Esophagus muscularis mucosa (tissue), 4 donors: ENCODE measurements at regions not wholly inside any gene's neighbourhood (a gene's known extent, or its start where the extent isn't known, plus 50 kb on each side); places are given as distances from the start of the nearest gene placed in this dataset.

Source experiments
- DNase-seq: peaks from one replicate; pipeline ENCODE4 v3.0.0-alpha.2; 2017; ENCODE audit errors: extremely low spot score
- H3K27ac ChIP-seq, 4 donors: fragments of 200-600 bp; sonication (generic); replicated peaks in 1 of 4; 1 replicate in 3 of 4; 2 replicates in 1 of 4; pipeline ENCODE4 v1.5.1; 2016 to 2019; ENCODE audit warnings: mild to moderate bottlenecking in 1 of 4
- H3K27me3 ChIP-seq, 4 donors: fragments of 200-600 bp; sonication (generic); one replicate each; pipeline versions ENCODE4 v1.5.1 to v1.6.0; 2016 to 2019
- H3K36me3 ChIP-seq, 4 donors: fragments of 200-600 bp; sonication (generic); one replicate each; pipeline ENCODE4 v1.5.1; 2016 to 2019
- H3K4me1 ChIP-seq, 4 donors: fragments of 200-600 bp; sonication (generic); one replicate each; pipeline ENCODE4 v1.5.1; 2016 to 2019
- H3K4me3 ChIP-seq, 4 donors: fragments of 200-600 bp; sonication (generic); 1 replicate in 2 of 4; 2 replicates in 2 of 4; pipeline ENCODE4 v1.5.1; 2016 to 2019; ENCODE audit warnings: mild to moderate bottlenecking in 4 of 4, moderate library complexity in 1 of 4
- H3K9me3 ChIP-seq, 4 donors: fragments of 200-600 bp; sonication (generic); 1 replicate in 3 of 4; 2 replicates in 1 of 4; pipeline ENCODE4 v1.5.1; 2016 to 2019
- CTCF ChIP-seq, 3 experiments: fragments of 200-600 bp in 2 of 3; fragments of 450-650 bp in 1 of 3; sonication (generic) in 2 of 3; IDR thresholded peaks; one replicate each; pipeline ENCODE4 v1.5.1; 2017 to 2019; ENCODE audit warnings: antibody characterized with exemption in 3 of 3, mild to moderate bottlenecking in 2 of 3, moderate library complexity in 1 of 3
- EP300 ChIP-seq: sonication (generic); formaldehyde crosslinking; IDR thresholded peaks from one replicate; pipeline ENCODE4 v1.6.1; 2017; ENCODE audit warnings: antibody characterized with exemption
- POLR2A ChIP-seq: fragments of 450-650 bp; IDR thresholded peaks from one replicate; pipeline ENCODE4 v1.6.1; 2017; ENCODE audit warnings: antibody characterized with exemption, moderate library complexity, mild to moderate bottlenecking, low read depth
- POLR2AphosphoS5 ChIP-seq, 2 donors: sonication (generic); formaldehyde crosslinking; IDR thresholded peaks; one replicate each; pipeline ENCODE4 v1.6.1; 2017; ENCODE audit warnings: antibody characterized with exemption in 2 of 2
- WGBS: methylation state at CpG from one replicate; pipeline ENCODE4 v1.1.5; 2018; 5-methylcytosine and 5-hydroxymethylcytosine counted together
- intact Hi-C: fragments of 100-400 bp; cut with DNase I; formaldehyde crosslinking; loops from one replicate; pipeline ENCODE4 v1.15.1; 2023

DNA sequence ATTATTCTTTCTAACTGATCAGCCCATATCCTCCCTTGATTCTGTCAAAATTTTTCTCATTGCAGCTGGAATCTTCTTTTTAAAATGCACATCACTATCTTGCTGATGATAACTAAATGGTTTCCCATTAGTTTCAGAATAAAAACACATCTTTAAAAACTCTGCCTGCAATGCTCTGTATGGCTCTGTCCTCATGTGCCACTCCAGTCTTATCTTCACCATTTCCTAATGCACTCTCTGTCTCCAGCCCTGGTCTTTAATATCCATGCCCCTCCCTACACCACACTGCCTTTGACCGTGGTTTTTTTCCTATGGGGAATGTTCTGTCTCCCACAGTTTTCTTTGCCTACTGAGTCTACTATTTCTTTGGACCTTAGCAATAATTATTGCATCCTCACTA is 244.1 kb upstream of the ARSJ start:
- no peak overlapping the region for H3K4me3 ChIP-seq
- H3K4me1 ChIP-seq = peaks cover 0 to 6% (median 2%) of the 10 kb centered on the region in 4 donors
- no peaks in the 10 kb centered on the region for H3K27me3 ChIP-seq
- H3K36me3 ChIP-seq = no peaks in the 10 kb centered on the region
- no peak overlapping the region for H3K27ac ChIP-seq
- H3K9me3 ChIP-seq = no peaks in the 10 kb centered on the region
- intact Hi-C loops = no loop called here
- no peak for DNase-seq
- TF ChIP-seq POLR2A (no peak), POLR2AphosphoS5 (IDR thresholded peaks at IDR 0.05) (no peak)
- 85% methylated on average over 1 of the region's 1 CpG for WGBS

DNA sequence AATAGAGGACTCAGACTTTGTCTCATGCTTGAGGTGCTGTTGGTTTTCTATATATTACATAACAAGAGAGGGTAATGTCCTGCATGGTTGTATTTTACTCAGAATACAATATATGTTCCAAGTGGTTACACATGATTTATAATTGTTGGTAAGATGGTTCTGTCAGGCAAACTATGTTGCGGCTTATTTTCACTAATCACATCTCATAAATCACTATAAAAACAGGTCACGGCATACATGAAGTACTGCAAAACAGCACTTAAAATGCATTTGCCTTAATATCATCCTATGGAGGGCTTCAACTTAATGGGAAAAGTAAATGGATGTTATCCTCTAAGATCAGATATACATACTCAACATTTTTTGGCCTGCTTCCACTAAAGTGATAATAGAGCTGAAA is 246.0 kb upstream of the ARSJ start:
- H3K27me3 ChIP-seq = no peaks in the 10 kb centered on the region
- H3K4me1 ChIP-seq = peaks cover 0 to 6% (median 3%) of the 10 kb centered on the region in 4 donors
- intact Hi-C loops = no loop called here
- no peak for DNase-seq
- no peaks in the 10 kb centered on the region for H3K9me3 ChIP-seq
- WGBS = 42% methylated on average over 2 of the region's 2 CpGs
- no peaks in the 10 kb centered on the region for H3K36me3 ChIP-seq
- no peak overlapping the region for H3K4me3 ChIP-seq
- no peak overlapping the region for H3K27ac ChIP-seq
- no peak for TF ChIP-seq POLR2AphosphoS5 (IDR thresholded peaks at IDR 0.05)
- TF ChIP-seq EP300 = no peak
- TF ChIP-seq CTCF (IDR thresholded peaks at IDR 0.05) = no peak

DNA sequence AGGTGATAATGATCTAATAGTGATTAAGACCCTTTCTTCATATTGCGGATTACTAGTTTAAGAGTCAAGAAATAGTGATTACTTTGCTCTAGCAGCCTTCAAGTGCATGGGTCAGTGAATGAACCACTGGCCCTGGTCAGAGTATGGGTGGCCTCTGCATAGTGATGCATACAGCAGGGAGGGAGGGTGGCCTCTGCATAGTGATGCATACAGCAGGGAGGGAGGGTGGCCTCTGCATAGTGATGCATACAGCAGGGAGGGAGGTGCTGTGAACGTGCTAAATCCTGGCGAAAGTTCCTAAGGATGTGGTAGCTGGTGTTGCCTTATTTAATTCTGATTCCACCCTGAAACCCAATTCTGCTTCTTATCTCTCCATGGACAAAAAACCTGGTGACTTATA is 246.7 kb upstream of the ARSJ start:
- DNase-seq = no peak
- no peak overlapping the region for H3K27ac ChIP-seq
- intact Hi-C loops = no loop called here
- peaks cover 0 to 6% (median 3%) of the 10 kb centered on the region in 4 donors for H3K4me1 ChIP-seq
- no peaks in the 10 kb centered on the region for H3K9me3 ChIP-seq
- 61% methylated on average over 3 of the region's 3 CpGs for WGBS
- TF ChIP-seq EP300 (no peak), POLR2A (no peak), POLR2AphosphoS5 (IDR thresholded peaks at IDR 0.05) (no peak), CTCF (IDR thresholded peaks at IDR 0.05) (no peak)
- no peak overlapping the region for H3K4me3 ChIP-seq
- no peaks in the 10 kb centered on the region for H3K36me3 ChIP-seq
- H3K27me3 ChIP-seq = no peaks in the 10 kb centered on the region

GRCh38 chr4:114226968-114227760 is 247.7 kb upstream of the ARSJ start:
- intact Hi-C loops = no loop called here
- WGBS = 84% methylated on average over 7 of the region's 7 CpGs
- DNase-seq = no peak
- peaks cover 0 to 6% (median 3%) of the 10 kb centered on the region in 4 donors for H3K4me1 ChIP-seq
- H3K36me3 ChIP-seq = no peaks in the 10 kb centered on the region
- TF ChIP-seq POLR2A (no peak), EP300 (no peak), CTCF (IDR thresholded peaks at IDR 0.05) (no peak), POLR2AphosphoS5 (IDR thresholded peaks at IDR 0.05) (no peak)
- no peaks in the 10 kb centered on the region for H3K9me3 ChIP-seq
- no peak overlapping the region for H3K4me3 ChIP-seq
- H3K27me3 ChIP-seq = no peaks in the 10 kb centered on the region
- H3K27ac ChIP-seq = no peak overlapping the region

- no peak for DNase-seq
- Histone ChIP-seq H3K27ac (no peak overlapping the region), H3K9me3 (no peaks in the 10 kb centered on the region), H3K36me3 (no peaks in the 10 kb centered on the region), H3K4me3 (no peak overlapping the region), H3K4me1 (peaks cover 0 to 6% (median 3%) of the 10 kb centered on the region in 4 donors), H3K27me3 (no peaks in the 10 kb centered on the region)
- no peak for TF ChIP-seq EP300
- TF ChIP-seq POLR2AphosphoS5 (IDR thresholded peaks at IDR 0.05) = no peak
- no peak for TF ChIP-seq CTCF (IDR thresholded peaks at IDR 0.05)
- no peak for TF ChIP-seq POLR2A
- intact Hi-C loops = no loop called here
- 66% methylated on average over 3 of the region's 3 CpGs for WGBS
Measured at GRCh38 chr4:114229706-114230105, 250.3 kb upstream of the ARSJ start.
